ENCODE measurements at regions not wholly inside any gene's neighbourhood (a gene's known extent, or its start where the extent isn't known, plus 50 kb on each side); places are given as distances from the start of the nearest gene placed in this dataset.

- ChIA-PET POLR2A (ENCODE audit: low non-redundant PET) (no interaction called here), CTCF (no interaction called here)
- Histone ChIP-seq H3K4me1 (ENCODE audit: insufficient read depth, low read length, poor library complexity, severe bottlenecking) (no peaks in the 10 kb centered on the region), H3K27me3 (replicated peaks; ENCODE audit: insufficient read depth, low read depth, low read length, poor library complexity) (no peaks in the 10 kb centered on the region), H3K9me3 (ENCODE audit: low read depth, low read length, poor library complexity, severe bottlenecking) (no peaks in the 10 kb centered on the region), H3K27ac (ENCODE audit: low read depth, low read length, poor library complexity, severe bottlenecking) (no peak overlapping the region), H3K36me3 (ENCODE audit: insufficient read depth, low read length, poor library complexity, severe bottlenecking) (no peaks in the 10 kb centered on the region), H3K4me3 (ENCODE audit: low read depth, low read length, poor library complexity, severe bottlenecking) (no peak overlapping the region)
- no TSS peak for BruUV-seq (replicated peaks)
- no peak for DNase-seq (ENCODE audit: low spot score)
- intact Hi-C loops (cut with micrococcal nuclease; ENCODE audit: unreplicated experiment), result no loop called here
- TF ChIP-seq EZH2 (IDR thresholded peaks at IDR 0.05; ENCODE audit: borderline replicate concordance, low read depth, low read length, poor library complexity, severe bottlenecking), result no peak
- TF ChIP-seq, protein P1, sequence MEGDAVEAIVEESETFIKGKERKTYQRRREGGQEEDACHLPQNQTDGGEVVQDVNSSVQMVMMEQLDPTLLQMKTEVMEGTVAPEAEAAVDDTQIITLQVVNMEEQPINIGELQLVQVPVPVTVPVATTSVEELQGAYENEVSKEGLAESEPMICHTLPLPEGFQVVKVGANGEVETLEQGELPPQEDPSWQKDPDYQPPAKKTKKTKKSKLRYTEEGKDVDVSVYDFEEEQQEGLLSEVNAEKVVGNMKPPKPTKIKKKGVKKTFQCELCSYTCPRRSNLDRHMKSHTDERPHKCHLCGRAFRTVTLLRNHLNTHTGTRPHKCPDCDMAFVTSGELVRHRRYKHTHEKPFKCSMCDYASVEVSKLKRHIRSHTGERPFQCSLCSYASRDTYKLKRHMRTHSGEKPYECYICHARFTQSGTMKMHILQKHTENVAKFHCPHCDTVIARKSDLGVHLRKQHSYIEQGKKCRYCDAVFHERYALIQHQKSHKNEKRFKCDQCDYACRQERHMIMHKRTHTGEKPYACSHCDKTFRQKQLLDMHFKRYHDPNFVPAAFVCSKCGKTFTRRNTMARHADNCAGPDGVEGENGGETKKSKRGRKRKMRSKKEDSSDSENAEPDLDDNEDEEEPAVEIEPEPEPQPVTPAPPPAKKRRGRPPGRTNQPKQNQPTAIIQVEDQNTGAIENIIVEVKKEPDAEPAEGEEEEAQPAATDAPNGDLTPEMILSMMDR (conservative IDR thresholded peaks at IDR 0.05; ENCODE audit: low read depth, low read length), result no peak
Observed at GRCh38 chr12:67525617-67525884, 123.0 kb upstream of the DYRK2 start.

GRCh38 chr12:67526129-67526528, 122.4 kb upstream of the DYRK2 start:
- BruUV-seq (replicated peaks), result no TSS peak
- no peak for DNase-seq (ENCODE audit: low spot score)
- Histone ChIP-seq H3K27ac (ENCODE audit: low read depth, low read length, poor library complexity, severe bottlenecking) (no peak overlapping the region), H3K27me3 (replicated peaks; ENCODE audit: insufficient read depth, low read depth, low read length, poor library complexity) (no peaks in the 10 kb centered on the region), H3K9me3 (ENCODE audit: low read depth, low read length, poor library complexity, severe bottlenecking) (no peaks in the 10 kb centered on the region), H3K4me3 (ENCODE audit: low read depth, low read length, poor library complexity, severe bottlenecking) (no peak overlapping the region), H3K36me3 (ENCODE audit: insufficient read depth, low read length, poor library complexity, severe bottlenecking) (no peaks in the 10 kb centered on the region), H3K4me1 (ENCODE audit: insufficient read depth, low read length, poor library complexity, severe bottlenecking) (no peaks in the 10 kb centered on the region)
- intact Hi-C loops (cut with micrococcal nuclease; ENCODE audit: unreplicated experiment), result no loop called here
- TF ChIP-seq, protein P1 (conservative IDR thresholded peaks at IDR 0.05; ENCODE audit: low read depth, low read length), result no peak
- no peak for TF ChIP-seq EZH2 (IDR thresholded peaks at IDR 0.05; ENCODE audit: borderline replicate concordance, low read depth, low read length, poor library complexity, severe bottlenecking)
- ChIA-PET CTCF (no interaction called here), POLR2A (ENCODE audit: low non-redundant PET) (no interaction called here)

DNA sequence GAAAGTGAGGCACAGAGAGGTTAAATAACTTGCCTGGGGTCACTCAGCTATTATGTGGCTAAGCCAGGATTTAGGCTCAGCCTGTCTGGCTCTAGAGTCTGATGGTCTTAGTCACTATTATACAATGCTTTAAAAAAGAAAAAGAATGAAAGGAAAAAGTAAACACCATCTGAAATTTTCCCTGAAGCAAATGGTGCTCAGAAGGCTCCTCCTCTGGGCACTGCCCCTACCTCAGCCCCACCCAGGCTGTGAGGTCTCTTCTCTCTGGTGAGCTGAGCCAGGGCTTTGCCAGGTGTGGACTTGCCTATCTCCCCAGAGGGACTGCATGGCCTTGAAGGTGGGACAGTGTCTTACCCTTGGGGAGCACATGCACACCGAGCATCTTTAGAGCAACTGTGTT, 117.5 kb upstream of the DYRK2 start:
- H3K27ac ChIP-seq (ENCODE audit: low read depth, low read length, poor library complexity, severe bottlenecking), result no peak overlapping the region
- DNase-seq (ENCODE audit: low spot score), result no peak
- H3K4me3 ChIP-seq (ENCODE audit: low read depth, low read length, poor library complexity, severe bottlenecking), result no peak overlapping the region
- H3K36me3 ChIP-seq (ENCODE audit: insufficient read depth, low read length, poor library complexity, severe bottlenecking), result no peaks in the 10 kb centered on the region
- CTCF ChIA-PET, result no interaction called here
- no peaks in the 10 kb centered on the region for H3K9me3 ChIP-seq (ENCODE audit: low read depth, low read length, poor library complexity, severe bottlenecking)
- no peaks in the 10 kb centered on the region for H3K27me3 ChIP-seq (replicated peaks; ENCODE audit: insufficient read depth, low read depth, low read length, poor library complexity)
- no TSS peak for BruUV-seq (replicated peaks)
- POLR2A ChIA-PET (ENCODE audit: low non-redundant PET), result no interaction called here
- no peak for TF ChIP-seq EZH2 (IDR thresholded peaks at IDR 0.05; ENCODE audit: borderline replicate concordance, low read depth, low read length, poor library complexity, severe bottlenecking)
- TF ChIP-seq, protein P1 (conservative IDR thresholded peaks at IDR 0.05; ENCODE audit: low read depth, low read length), result no peak
- H3K4me1 ChIP-seq (ENCODE audit: insufficient read depth, low read length, poor library complexity, severe bottlenecking), result no peaks in the 10 kb centered on the region
- intact Hi-C loops (cut with micrococcal nuclease; ENCODE audit: unreplicated experiment), result no loop called here

Data from A673 (cell line).